ENCODE measurements at regions not wholly inside any gene's neighbourhood (a gene's known extent, or its start where the extent isn't known, plus 50 kb on each side); places are given as distances from the start of the nearest gene placed in this dataset.

DNA sequence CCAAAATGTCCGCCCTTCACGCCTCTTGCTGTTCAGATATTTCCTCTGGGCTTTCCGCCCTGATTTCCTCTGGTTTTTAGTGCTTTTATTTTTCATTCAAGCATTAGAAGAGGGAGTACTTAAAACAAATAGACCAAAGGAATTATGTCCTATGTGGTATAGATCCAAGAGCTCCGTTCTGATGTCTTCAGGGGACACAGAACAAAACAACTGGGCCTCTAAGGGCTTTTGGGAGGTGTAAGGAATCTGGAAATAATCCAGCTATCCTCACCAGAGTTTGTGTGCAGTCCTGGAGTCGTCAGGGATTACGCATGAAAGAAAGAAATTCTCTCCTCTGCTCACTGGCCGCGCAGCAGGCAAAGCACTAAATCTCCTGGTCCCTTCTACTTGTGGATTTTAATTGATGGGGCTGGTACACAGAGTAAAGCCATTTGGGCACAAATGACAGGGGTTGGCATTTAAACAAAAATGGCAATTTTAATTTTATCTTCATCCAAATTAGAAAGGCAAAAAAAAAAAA is 999.2 kb downstream of the ADGRL3 start:
- no peak for DNase-seq

DNA sequence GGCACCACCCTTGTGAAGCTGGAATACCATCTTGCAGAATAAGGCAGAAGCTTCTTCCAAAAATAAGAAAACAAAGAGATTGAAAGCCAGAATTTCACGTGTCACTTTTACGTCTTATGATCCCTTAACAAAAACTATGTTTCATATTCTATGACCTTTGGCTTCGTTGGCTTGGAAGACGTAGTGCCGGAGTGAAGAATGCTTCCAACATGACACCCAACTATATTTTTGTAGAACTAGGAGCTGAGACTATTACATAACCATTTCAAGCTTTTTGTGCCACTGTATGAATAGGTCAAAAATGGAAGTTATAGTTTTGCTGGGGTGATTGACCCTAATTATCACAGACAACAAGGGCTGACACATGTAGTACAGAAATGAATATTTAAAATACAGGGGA is 996.2 kb downstream of the ADGRL3 start:
- no peak for DNase-seq

DNA sequence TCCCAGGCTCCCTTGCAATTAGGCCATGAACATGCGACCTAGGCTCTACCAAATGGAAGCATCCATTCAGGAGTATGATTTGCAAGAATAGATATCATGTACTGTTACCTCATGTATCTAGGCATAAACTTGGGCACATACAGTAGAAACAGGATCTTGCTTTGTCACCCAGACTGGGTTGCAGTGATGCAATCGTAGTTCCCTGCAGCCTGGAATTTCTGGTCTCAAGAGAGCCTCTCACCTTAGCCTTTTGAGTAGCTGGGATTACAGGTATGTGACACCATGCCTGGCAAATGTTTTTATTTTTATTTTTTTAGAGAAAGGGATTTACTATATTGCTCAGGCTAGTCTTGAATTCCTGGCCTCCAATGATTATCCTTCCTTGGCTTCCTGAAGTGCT is 994.2 kb downstream of the ADGRL3 start:
- DNase-seq: no peak

DNA sequence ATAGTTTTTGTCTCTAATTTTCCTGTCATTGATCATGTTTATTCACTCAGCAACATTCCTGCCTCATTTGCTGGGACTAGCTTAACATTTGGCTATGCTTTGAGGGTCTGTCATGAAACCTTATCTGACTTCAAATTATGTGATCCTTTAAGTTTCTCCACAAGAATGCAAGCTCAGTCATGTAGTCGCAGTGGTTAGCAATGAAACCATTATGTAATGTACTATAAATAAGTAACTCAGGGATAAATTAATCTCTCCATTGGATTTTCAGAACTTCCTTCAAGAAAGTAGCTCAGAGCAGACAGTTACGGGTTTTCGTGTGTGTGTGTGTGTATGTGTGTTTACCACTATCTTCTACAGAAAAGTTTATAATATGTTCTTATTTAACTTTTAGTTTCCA is 993.6 kb downstream of the ADGRL3 start:
- no peak for DNase-seq

DNA sequence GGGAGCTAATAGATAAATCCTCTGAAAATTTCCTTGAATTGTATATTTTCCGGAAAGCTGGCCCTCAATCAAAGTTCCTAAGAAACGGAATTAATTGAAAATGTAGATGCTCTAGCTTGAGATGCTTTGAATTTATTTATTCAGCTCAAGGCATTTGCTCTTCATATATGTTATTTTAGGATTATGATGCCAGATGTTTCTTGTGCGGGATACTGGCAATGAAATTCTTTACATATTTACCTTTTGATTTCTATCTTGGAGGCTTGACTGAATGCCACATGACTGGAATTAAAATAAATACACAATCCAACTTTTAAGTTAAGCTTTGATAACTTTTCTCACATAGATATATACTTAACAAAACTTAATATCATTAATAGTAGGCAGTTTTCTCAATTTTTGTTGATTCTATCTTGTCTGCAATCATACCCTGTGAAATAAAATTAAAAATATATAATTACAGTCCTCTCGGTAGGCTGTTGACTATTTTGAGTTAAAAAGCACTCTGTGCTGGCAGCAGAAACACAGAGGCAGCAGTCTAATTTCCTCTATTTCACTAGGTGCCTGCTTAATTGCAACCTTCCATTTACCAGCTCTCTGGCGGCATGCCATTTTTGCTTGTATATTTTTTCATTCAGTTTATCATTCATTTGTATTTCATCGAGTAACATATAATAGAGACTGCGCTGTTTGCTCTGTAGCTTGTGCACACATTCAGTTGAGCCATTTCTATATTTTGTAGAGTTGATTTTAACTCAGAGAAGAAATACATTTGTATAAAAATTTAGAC is 991.5 kb downstream of the ADGRL3 start:
- DNase-seq: no peak

DNA sequence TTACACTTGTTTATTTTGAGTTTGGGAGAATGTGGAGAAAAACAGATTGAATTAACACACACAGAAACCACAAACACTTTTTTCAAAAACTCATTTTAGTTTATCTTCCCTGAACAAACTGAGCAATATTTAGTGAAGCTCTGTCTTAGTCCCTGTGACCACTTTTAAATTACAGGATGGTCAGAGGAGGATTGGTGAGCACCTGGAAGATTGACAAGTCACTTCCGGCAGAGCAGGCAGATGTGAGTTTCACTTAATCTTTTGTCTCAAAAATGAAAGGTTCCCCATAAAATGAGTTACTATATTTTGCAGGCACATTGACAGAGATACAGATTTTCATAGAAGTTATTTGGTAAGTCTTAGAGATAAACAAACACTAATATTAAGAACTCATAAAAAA is 970.1 kb downstream of the ADGRL3 start:
- no peak for DNase-seq

DNA sequence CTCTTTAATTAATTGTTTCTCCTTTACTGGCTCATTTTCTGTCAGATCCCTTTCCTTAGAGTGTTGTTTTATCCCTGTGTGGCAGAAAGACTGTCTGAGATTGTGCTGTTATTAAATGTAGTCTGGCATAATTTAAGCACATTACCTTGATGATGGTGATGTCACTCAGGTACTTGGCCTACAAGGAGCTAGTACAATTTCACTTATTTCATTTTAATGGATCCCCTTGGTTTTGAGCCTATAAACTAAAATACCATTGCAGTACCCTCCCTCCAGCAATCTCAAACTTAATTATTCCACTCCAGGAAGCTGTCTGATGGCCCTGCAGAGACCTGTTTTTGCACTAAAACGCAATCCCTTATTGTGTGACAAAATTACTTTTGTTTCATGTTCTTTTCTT is 968.6 kb downstream of the ADGRL3 start:
- no peak for DNase-seq

DNA sequence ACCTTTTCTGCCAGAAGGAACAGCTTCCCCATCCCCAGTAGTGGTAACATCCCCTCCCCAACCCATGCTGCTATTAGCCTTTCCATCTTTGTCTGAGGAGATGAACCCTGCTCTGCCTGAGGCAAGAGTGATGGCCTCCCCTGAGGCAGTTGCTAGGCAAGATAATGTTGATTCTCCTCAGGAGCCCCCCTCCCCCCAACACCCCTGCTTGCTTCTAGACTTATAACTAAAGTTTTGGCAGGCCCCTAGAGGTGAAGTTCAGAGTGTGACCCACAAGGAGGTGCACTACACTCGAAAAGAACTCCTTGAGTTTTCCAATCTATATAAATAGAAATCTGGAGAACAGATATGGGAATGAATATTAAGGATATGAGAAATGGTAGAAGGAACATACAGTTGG is 962.5 kb downstream of the ADGRL3 start:
- no peak for DNase-seq

DNA sequence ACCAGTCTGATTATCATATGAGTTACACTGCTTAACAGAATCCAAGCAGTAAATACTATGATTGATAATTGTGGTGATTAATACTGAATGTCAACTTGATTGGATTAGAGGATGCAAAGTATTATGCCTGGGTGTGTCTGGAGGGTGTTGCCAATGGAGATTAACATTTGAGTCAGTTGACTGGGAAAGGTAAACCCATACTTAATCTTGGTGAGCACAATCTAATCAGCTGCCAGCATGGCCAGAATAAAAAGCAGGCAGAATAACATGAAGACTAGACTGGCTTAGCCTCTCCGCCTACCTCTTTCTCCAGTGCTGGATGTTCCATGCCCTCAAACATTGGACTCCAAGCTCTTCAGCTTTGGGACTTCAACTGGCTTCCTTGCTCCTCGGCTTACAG is 961.3 kb downstream of the ADGRL3 start:
- no peak for DNase-seq

DNA sequence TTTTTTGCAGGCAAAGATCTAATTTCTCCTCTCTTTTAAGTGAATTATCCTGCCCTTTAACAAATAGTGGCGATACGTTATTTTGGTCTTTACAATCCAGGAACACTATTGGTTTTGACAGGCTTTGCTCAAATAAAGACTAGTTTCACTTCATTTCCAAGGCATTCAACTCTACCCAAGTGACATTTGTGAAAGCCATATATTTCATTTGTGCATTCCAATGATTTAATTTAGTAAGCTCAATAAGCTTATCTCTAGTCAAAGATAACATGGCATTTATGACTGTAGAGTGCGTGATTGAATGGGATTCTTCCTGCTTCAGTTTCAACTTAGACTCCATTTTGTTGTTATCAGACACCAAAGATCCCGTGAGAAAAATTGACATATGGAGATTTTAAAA is 959.8 kb downstream of the ADGRL3 start:
- no peak for DNase-seq

DNA sequence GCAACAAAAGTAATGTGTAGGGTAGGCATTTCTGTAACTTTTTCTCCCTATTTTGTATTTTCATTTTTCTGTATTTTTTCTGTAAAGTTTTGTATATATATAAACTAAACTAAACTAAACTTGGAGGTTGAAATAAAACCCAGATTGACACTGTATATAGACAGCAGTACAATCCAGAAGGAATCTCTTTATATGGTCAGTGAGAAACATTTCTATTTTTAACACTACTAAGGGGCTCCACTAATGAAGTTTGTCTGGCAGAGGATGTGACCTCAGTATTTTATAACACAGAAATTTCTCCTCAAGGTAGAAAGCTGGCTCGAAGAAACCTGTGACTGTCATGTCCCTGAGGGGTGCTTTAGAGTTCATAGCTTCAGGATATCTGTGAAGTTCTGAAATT is 959.2 kb downstream of the ADGRL3 start:
- no peak for DNase-seq

DNA sequence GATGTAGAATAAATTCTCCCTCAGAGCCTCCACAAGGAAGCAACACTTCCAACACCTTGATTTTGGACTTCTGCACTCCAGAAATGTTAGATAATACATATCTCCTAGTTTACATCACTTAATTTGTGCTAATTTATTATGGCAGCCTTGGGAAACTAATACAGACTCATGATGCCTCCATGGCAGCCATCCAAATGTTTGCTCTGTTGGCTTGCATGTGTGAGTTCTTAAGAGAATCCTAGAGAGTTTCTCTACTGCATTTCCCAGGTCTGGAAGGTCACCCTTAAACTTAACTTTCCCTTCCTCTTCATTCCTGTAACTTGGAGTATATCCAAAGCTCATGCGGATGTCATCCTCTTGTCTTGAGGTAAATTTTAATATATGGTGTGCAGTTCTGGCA is 956.1 kb downstream of the ADGRL3 start:
- DNase-seq: no peak

DNA sequence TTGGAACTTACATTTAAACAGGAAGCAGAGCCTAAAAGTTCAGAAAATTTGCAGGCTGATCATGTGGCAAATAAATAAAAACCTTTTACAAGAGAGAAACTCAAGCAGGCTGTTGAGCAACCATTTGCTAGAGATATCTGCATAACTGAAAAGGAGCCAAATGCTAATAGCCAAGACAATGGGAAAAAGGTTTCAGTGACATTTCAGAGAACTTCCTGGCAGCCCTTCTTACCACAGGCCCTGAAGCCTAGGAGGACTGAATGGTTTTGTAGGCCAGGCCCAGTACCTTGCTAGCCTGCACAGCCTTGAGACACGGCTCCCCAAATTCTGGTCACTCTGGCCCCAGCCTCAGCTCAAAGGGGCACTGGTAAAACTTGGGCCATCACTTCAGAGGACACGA is 945.1 kb downstream of the ADGRL3 start:
- DNase-seq: no peak

DNA sequence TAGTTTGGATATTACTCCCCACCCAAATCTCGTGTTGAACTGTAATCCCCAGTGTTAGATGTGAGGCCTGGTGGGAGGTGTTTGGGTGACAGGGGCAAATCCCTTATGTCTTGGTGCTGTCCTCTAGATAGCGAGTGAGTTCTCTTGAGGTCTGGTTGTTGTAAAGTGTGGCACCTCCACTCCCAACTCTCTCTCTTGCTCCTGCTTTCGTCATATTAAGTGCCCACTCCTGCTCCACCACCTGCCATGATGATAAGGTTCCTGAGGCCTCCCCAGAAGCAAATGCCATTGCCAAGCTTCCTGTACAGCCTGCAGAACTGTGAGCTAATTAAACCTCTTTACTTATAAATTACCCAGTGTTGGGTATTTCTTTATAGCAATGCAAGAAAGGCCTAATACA is 944.3 kb downstream of the ADGRL3 start:
- no peak for DNase-seq

DNA sequence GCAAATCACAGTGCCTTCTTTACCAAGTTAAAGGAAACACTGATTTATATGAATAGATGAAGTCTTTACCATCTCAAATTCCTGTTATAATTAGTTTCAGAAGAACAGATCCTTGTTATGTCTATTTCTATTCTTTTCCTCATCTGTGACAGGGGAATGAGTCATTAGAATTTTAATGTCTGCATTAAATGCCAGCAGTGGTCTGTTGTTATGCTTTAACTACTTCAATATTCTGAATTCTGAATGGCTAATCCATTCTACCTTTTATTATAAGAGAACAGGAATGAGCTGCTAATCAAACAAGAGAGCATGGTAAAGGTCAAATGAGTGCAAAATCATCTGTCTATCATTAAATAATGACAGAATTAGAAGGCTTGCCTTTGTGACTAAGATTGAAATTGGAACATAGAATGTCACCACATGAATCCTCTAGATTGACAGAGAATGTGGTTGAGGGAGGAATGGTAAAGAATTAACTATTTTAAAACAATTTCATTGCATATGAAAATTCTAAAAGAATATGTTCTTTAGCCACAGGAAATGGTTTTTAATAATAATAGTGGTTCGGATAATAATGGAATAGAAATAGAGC is 935.5 kb downstream of the ADGRL3 start:
- DNase-seq: no peak

DNA sequence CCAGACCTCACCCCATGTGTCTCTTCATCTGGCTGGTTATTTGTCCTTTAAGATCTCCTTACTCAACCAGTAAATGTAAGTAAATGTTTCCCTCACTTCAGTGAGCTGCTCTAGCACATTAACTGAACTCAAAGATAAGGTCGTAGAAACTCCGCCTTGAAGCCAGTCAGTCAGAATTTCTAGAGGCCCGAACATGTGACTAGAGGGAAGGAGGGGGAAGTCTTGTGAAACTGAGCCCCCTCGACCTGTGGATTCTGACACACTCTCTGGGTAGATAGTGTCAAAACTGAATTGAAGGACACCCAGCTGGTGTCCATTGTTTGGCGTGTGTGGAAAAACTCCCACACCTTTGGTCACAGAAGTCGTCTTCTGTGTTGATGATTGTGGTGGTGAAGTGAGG is 933.9 kb downstream of the ADGRL3 start:
- no peak for DNase-seq

DNA sequence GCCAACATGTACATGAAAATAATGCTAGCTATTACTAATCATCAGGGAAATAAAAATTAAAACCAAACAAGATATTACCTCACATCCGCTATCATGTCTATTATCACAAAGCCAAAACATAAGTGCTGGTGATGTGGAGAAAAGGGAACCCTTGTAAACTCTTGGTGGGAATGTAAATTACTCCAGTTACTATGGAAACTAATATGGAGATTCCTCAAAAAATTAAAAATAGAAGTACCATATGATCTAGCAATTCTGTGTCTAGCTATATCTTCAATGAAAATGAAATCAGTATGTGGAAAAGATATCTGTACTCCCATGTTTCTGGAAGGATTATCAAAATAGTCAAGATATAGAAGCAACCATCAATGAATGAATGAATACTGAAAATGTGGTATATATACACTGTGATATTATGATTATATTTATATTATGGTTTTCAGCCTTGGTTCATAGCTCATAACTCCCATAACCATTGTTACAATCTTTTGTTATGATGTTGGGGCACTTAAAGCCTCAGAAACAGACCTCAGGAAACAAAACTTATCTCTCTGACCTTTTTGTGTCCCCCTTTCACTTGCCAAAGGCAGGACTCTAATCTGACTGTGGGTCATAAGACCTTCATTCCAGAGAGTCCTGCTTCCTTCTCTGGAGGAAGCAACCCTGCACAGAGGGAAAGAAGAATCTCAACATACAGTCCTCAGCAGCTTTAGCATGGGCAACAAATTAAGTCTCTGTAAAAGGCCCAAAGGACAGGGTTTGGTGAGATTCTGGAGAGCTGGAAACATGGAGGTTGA is 933.2 kb downstream of the ADGRL3 start:
- no peak for DNase-seq

DNA sequence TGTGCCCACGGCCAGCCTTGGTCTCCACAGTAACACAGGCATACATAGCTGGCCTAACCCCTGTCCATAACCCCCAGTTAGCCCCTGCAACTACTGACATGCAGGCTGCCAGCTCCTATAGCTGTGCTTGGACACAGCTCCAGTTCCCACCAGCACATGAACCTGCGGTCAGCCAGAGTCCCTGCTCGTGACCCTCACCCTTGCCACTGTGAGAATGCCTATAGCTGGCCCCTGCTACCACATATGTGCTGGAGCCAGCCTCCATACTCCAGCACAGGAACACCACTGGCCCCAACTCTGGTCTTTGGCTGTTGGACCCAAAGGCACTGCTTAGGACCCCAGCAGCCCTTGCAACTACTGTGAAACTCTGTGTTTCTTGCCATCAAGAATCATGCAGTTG is 930.9 kb downstream of the ADGRL3 start:
- no peak for DNase-seq

DNA sequence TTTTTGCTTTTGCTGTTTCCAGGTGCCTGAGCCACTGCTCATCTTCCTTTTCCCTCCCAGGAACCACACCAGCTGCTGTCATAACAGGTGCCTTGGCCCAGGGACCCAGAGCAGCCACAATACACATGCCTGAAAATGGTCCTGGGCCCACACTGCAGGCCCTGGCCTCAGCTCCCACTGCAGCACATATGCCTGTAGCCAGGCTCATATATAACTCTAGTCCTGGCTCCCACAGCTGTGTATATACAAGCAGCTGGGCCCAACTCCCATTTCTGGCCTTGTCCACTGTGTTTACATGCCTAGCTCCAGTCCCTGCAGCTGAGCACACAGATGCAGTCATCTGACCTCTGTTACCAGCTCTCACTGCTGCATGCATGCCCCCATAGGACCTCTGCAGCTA is 930.5 kb downstream of the ADGRL3 start:
- no peak for DNase-seq

DNA sequence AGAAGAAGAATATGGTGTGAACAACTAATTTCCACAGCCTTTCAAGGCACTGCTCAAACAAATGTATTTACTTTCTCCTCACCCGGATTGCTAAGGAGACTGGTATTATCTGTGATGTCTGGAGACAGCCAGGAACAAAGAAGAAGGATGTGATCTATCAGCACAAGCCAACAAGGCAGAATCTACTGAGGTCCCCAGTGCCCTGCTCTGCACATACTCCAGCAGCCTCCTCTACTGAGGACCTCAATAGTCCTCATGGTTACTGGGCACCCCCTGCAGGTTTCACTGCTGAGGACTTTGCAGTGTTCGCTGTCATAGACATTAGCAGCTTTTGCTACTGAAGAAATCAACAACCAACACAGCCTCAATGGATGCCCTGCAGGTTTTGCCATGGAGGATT is 930.1 kb downstream of the ADGRL3 start:
- DNase-seq: no peak
